BLaER1 (cell line): ENCODE measurements at regions not wholly inside any gene's neighbourhood (a gene's known extent, or its start where the extent isn't known, plus 50 kb on each side); places are given as distances from the start of the nearest gene placed in this dataset.

Experiments used
- H3K27ac ChIP-seq: shearing (Covaris generic); formaldehyde crosslinking; 2 replicates; pipeline ENCODE4 v1.8.1; 2022
- H3K27me3 ChIP-seq: shearing (Covaris generic); formaldehyde crosslinking; 2 replicates; pipeline ENCODE4 v1.8.1; 2022
- H3K36me3 ChIP-seq: shearing (Covaris generic); formaldehyde crosslinking; 2 replicates; pipeline ENCODE4 v1.8.1; 2022
- H3K4me1 ChIP-seq: shearing (Covaris generic); formaldehyde crosslinking; 2 replicates; pipeline ENCODE4 v1.8.1; 2022
- H3K4me2 ChIP-seq: shearing (Covaris generic); formaldehyde crosslinking; 2 replicates; pipeline ENCODE4 v1.8.1; 2022
- H3K4me3 ChIP-seq: shearing (Covaris generic); formaldehyde crosslinking; 2 replicates; pipeline ENCODE4 v1.8.1; 2022
- H3K9ac ChIP-seq: shearing (Covaris generic); formaldehyde crosslinking; 2 replicates; pipeline ENCODE4 v1.8.1; 2022
- H3K9me3 ChIP-seq: shearing (Covaris generic); formaldehyde crosslinking; 2 replicates; pipeline ENCODE4 v1.8.1; 2022
- H4K20me1 ChIP-seq: shearing (Covaris generic); formaldehyde crosslinking; 2 replicates; pipeline ENCODE4 v1.8.1; 2022
- Cebpa-rat ChIP-seq: shearing (Covaris generic); IDR thresholded peaks from 2 replicates; pipeline ENCODE4 v1.8.1; 2022

- Histone ChIP-seq H3K4me3 (no peak overlapping the region), H3K9ac (no peak overlapping the region), H3K4me1 (peaks cover 12% of the 10 kb centered on the region), H4K20me1 (no peaks in the 10 kb centered on the region), H3K27me3 (no peaks in the 10 kb centered on the region), H3K27ac (no peak overlapping the region), H3K36me3 (no peaks in the 10 kb centered on the region), H3K4me2 (no peak overlapping the region), H3K9me3 (no peaks in the 10 kb centered on the region)
- TF ChIP-seq Cebpa-rat, result no peak
Measured at GRCh38 chr12:90831712-90832111, 123.3 kb downstream of the CCER1 start.

GRCh38 chr12:90829044-90829443, 125.9 kb downstream of the CCER1 start:
- Histone ChIP-seq H3K9me3 (peaks cover 3% of the 10 kb centered on the region; the same call in 1 of the 2 replicates), H3K27ac (no peak overlapping the region), H3K4me2 (no peak overlapping the region), H3K36me3 (no peaks in the 10 kb centered on the region), H3K4me1 (peaks cover 12% of the 10 kb centered on the region), H3K4me3 (no peak overlapping the region), H4K20me1 (no peaks in the 10 kb centered on the region), H3K27me3 (no peaks in the 10 kb centered on the region), H3K9ac (no peak overlapping the region)
- no peak for TF ChIP-seq Cebpa-rat

GRCh38 chr12:90828621-90829020, 126.4 kb downstream of the CCER1 start:
- no peak overlapping the region for H3K4me2 ChIP-seq
- H3K27ac ChIP-seq, result no peak overlapping the region
- peaks cover 10% of the 10 kb centered on the region for H3K4me1 ChIP-seq
- no peaks in the 10 kb centered on the region for H4K20me1 ChIP-seq
- H3K4me3 ChIP-seq, result no peak overlapping the region
- H3K9ac ChIP-seq, result no peak overlapping the region
- H3K27me3 ChIP-seq, result no peaks in the 10 kb centered on the region
- H3K9me3 ChIP-seq, result peaks cover 7% of the 10 kb centered on the region; the same call in 1 of the 2 replicates
- TF ChIP-seq Cebpa-rat, result no peak
- H3K36me3 ChIP-seq, result no peaks in the 10 kb centered on the region

GRCh38 chr12:90827567-90827966, 127.4 kb downstream of the CCER1 start:
- no peak overlapping the region for H3K9ac ChIP-seq
- no peaks in the 10 kb centered on the region for H4K20me1 ChIP-seq
- no peak for TF ChIP-seq Cebpa-rat
- no peaks in the 10 kb centered on the region for H3K27me3 ChIP-seq
- no peaks in the 10 kb centered on the region for H3K4me1 ChIP-seq
- H3K4me2 ChIP-seq, result no peak overlapping the region
- H3K27ac ChIP-seq, result no peak overlapping the region
- peaks cover 8% of the 10 kb centered on the region; the same call in 1 of the 2 replicates for H3K9me3 ChIP-seq
- H3K4me3 ChIP-seq, result no peak overlapping the region
- no peaks in the 10 kb centered on the region for H3K36me3 ChIP-seq

- no peak overlapping the region for H3K27ac ChIP-seq
- H3K9ac ChIP-seq, result no peak overlapping the region
- no peaks in the 10 kb centered on the region for H4K20me1 ChIP-seq
- H3K4me3 ChIP-seq, result no peak overlapping the region
- H3K9me3 ChIP-seq, result peaks cover 8% of the 10 kb centered on the region; the same call in 1 of the 2 replicates
- no peak overlapping the region for H3K4me2 ChIP-seq
- no peaks in the 10 kb centered on the region for H3K36me3 ChIP-seq
- no peaks in the 10 kb centered on the region for H3K4me1 ChIP-seq
- H3K27me3 ChIP-seq, result no peaks in the 10 kb centered on the region
- TF ChIP-seq Cebpa-rat, result no peak
Measured at GRCh38 chr12:90826036-90826435, 128.9 kb downstream of the CCER1 start.

GRCh38 chr12:90823859-90824258, 131.1 kb downstream of the CCER1 start:
- Histone ChIP-seq H3K27me3 (no peaks in the 10 kb centered on the region), H3K36me3 (no peaks in the 10 kb centered on the region), H3K4me3 (no peak overlapping the region), H4K20me1 (no peaks in the 10 kb centered on the region), H3K9ac (no peak overlapping the region), H3K27ac (no peak overlapping the region), H3K4me1 (no peaks in the 10 kb centered on the region), H3K4me2 (no peak overlapping the region), H3K9me3 (peaks cover 8% of the 10 kb centered on the region; the same call in 1 of the 2 replicates)
- TF ChIP-seq Cebpa-rat, result no peak

- no peak for TF ChIP-seq Cebpa-rat
- no peak overlapping the region for H3K4me2 ChIP-seq
- no peaks in the 10 kb centered on the region for H3K27me3 ChIP-seq
- H3K4me3 ChIP-seq, result no peak overlapping the region
- H4K20me1 ChIP-seq, result no peaks in the 10 kb centered on the region
- H3K4me1 ChIP-seq, result no peaks in the 10 kb centered on the region
- H3K27ac ChIP-seq, result no peak overlapping the region
- H3K9ac ChIP-seq, result no peak overlapping the region
- H3K9me3 ChIP-seq, result peaks cover 8% of the 10 kb centered on the region; the same call in 1 of the 2 replicates
- no peaks in the 10 kb centered on the region for H3K36me3 ChIP-seq
Measured at GRCh38 chr12:90819709-90820108, 135.3 kb downstream of the CCER1 start.

GRCh38 chr12:90816353-90817089, 138.5 kb downstream of the CCER1 start:
- Histone ChIP-seq H3K27me3 (no peaks in the 10 kb centered on the region), H3K27ac (no peak overlapping the region), H3K9ac (no peak overlapping the region), H3K36me3 (no peaks in the 10 kb centered on the region), H3K4me2 (no peak overlapping the region), H3K9me3 (no peaks in the 10 kb centered on the region), H3K4me3 (no peak overlapping the region), H4K20me1 (no peaks in the 10 kb centered on the region), H3K4me1 (no peaks in the 10 kb centered on the region)
- TF ChIP-seq Cebpa-rat, result no peak

GRCh38 chr12:90809940-90810339, 145.0 kb downstream of the CCER1 start:
- H3K9ac ChIP-seq, result no peak overlapping the region
- no peak for TF ChIP-seq Cebpa-rat
- H3K4me3 ChIP-seq, result no peak overlapping the region
- H3K9me3 ChIP-seq, result no peaks in the 10 kb centered on the region
- no peak overlapping the region for H3K4me2 ChIP-seq
- no peaks in the 10 kb centered on the region for H4K20me1 ChIP-seq
- H3K27ac ChIP-seq, result no peak overlapping the region
- H3K27me3 ChIP-seq, result no peaks in the 10 kb centered on the region
- H3K4me1 ChIP-seq, result no peaks in the 10 kb centered on the region
- H3K36me3 ChIP-seq, result no peaks in the 10 kb centered on the region

GRCh38 chr12:90808568-90808967, 146.4 kb downstream of the CCER1 start:
- no peaks in the 10 kb centered on the region for H3K27me3 ChIP-seq
- H4K20me1 ChIP-seq, result no peaks in the 10 kb centered on the region
- H3K36me3 ChIP-seq, result no peaks in the 10 kb centered on the region
- H3K9me3 ChIP-seq, result no peaks in the 10 kb centered on the region
- no peak overlapping the region for H3K4me2 ChIP-seq
- H3K4me1 ChIP-seq, result no peaks in the 10 kb centered on the region
- no peak overlapping the region for H3K27ac ChIP-seq
- TF ChIP-seq Cebpa-rat, result no peak
- H3K9ac ChIP-seq, result no peak overlapping the region
- no peak overlapping the region for H3K4me3 ChIP-seq
